ENCODE measurements at regions not wholly inside any gene's neighbourhood (a gene's known extent, or its start where the extent isn't known, plus 50 kb on each side); places are given as distances from the start of the nearest gene placed in this dataset.

DNA sequence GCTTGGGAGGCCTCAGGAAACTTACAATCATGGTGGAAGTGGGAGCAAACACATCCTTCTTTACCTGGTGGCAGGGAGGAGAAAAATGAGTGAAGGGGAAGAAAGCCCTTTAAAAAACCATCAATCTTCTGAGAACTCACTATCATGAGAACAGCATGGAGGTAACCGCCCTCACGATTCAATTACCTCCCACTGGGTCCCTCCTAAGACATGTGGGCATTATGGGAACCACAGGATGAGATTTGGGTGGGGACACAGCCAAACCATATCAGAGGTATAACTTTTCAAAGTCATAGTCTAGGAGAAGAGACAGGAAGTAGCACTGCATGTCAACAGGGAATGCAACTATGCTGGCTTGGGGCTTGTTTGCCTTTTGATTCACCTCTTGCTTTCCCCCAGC lies 59.9 kb upstream of the DTNBP1 start:
- TF ChIP-seq CTCF (IDR thresholded peaks at IDR 0.05; ENCODE audit: insufficient read depth, low read length): no peak
- TF ChIP-seq GABPA (IDR thresholded peaks at IDR 0.05; ENCODE audit: low read depth): no peak
- TF ChIP-seq, protein P1, sequence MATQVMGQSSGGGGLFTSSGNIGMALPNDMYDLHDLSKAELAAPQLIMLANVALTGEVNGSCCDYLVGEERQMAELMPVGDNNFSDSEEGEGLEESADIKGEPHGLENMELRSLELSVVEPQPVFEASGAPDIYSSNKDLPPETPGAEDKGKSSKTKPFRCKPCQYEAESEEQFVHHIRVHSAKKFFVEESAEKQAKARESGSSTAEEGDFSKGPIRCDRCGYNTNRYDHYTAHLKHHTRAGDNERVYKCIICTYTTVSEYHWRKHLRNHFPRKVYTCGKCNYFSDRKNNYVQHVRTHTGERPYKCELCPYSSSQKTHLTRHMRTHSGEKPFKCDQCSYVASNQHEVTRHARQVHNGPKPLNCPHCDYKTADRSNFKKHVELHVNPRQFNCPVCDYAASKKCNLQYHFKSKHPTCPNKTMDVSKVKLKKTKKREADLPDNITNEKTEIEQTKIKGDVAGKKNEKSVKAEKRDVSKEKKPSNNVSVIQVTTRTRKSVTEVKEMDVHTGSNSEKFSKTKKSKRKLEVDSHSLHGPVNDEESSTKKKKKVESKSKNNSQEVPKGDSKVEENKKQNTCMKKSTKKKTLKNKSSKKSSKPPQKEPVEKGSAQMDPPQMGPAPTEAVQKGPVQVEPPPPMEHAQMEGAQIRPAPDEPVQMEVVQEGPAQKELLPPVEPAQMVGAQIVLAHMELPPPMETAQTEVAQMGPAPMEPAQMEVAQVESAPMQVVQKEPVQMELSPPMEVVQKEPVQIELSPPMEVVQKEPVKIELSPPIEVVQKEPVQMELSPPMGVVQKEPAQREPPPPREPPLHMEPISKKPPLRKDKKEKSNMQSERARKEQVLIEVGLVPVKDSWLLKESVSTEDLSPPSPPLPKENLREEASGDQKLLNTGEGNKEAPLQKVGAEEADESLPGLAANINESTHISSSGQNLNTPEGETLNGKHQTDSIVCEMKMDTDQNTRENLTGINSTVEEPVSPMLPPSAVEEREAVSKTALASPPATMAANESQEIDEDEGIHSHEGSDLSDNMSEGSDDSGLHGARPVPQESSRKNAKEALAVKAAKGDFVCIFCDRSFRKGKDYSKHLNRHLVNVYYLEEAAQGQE (IDR thresholded peaks at IDR 0.05; ENCODE audit: insufficient replicate concordance, low read depth): no peak

All from HL-60 (cell line).